ENCODE measurements at regions not wholly inside any gene's neighbourhood (a gene's known extent, or its start where the extent isn't known, plus 50 kb on each side); places are given as distances from the start of the nearest gene placed in this dataset.

- Histone ChIP-seq H3K27me3 (replicated peaks; ENCODE audit: insufficient read depth) (no peaks in the 10 kb centered on the region), H3K27ac (no peak overlapping the region), H3K9me3 (no peaks in the 10 kb centered on the region), H3K4me1 (replicated peaks) (no peaks in the 10 kb centered on the region), H3K4me3 (no peak overlapping the region), H3K36me3 (no peaks in the 10 kb centered on the region)
- 51% methylated on average over 12 of the region's 12 CpGs for WGBS
- intact Hi-C loops (cut with DNase I), result no loop called here
- DNase-seq (ENCODE audit: low spot score), result no peak
- TF ChIP-seq POLR2AphosphoS5 (IDR thresholded peaks at IDR 0.05) (no peak), CTCF (IDR thresholded peaks at IDR 0.05) (no peak), POLR2A (IDR thresholded peaks at IDR 0.05) (no peak)
Measured at GRCh38 chr7:47653550-47654411, 71.9 kb upstream of the TNS3 start.

GRCh38 chr7:47652591-47652990 lies 70.7 kb upstream of the TNS3 start:
- TF ChIP-seq POLR2A (IDR thresholded peaks at IDR 0.05) (no peak), POLR2AphosphoS5 (IDR thresholded peaks at IDR 0.05) (no peak), CTCF (IDR thresholded peaks at IDR 0.05) (no peak)
- H3K4me1 ChIP-seq (replicated peaks), result no peaks in the 10 kb centered on the region
- no peaks in the 10 kb centered on the region for H3K36me3 ChIP-seq
- H3K27ac ChIP-seq, result no peak overlapping the region
- H3K9me3 ChIP-seq, result no peaks in the 10 kb centered on the region
- intact Hi-C loops (cut with DNase I), result no loop called here
- H3K4me3 ChIP-seq, result no peak overlapping the region
- DNase-seq (ENCODE audit: low spot score), result no peak
- WGBS, result 94% methylated on average over 2 of the region's 2 CpGs
- H3K27me3 ChIP-seq (replicated peaks; ENCODE audit: insufficient read depth), result no peaks in the 10 kb centered on the region

- intact Hi-C loops (cut with DNase I), result no loop called here
- no peak overlapping the region for H3K4me3 ChIP-seq
- no peaks in the 10 kb centered on the region for H3K9me3 ChIP-seq
- no peaks in the 10 kb centered on the region for H3K36me3 ChIP-seq
- no peak for TF ChIP-seq POLR2A (IDR thresholded peaks at IDR 0.05)
- no peak for TF ChIP-seq CTCF (IDR thresholded peaks at IDR 0.05)
- TF ChIP-seq POLR2AphosphoS5 (IDR thresholded peaks at IDR 0.05), result no peak
- no peaks in the 10 kb centered on the region for H3K27me3 ChIP-seq (replicated peaks; ENCODE audit: insufficient read depth)
- no peak overlapping the region for H3K27ac ChIP-seq
- H3K4me1 ChIP-seq (replicated peaks), result no peaks in the 10 kb centered on the region
- DNase-seq (ENCODE audit: low spot score), result no peak
- WGBS, result 84% methylated on average over 11 of the region's 11 CpGs
Measured at GRCh38 chr7:47651355-47652317, 69.7 kb upstream of the TNS3 start.

GRCh38 chr7:47649919-47650318 lies 68.0 kb upstream of the TNS3 start:
- no peaks in the 10 kb centered on the region for H3K27me3 ChIP-seq (replicated peaks; ENCODE audit: insufficient read depth)
- no peak overlapping the region for H3K4me3 ChIP-seq
- no peaks in the 10 kb centered on the region for H3K4me1 ChIP-seq (replicated peaks)
- no peaks in the 10 kb centered on the region for H3K9me3 ChIP-seq
- no peak overlapping the region for H3K27ac ChIP-seq
- intact Hi-C loops (cut with DNase I), result no loop called here
- 89% methylated on average over 7 of the region's 7 CpGs for WGBS
- H3K36me3 ChIP-seq, result no peaks in the 10 kb centered on the region
- TF ChIP-seq POLR2AphosphoS5 (IDR thresholded peaks at IDR 0.05) (no peak), POLR2A (IDR thresholded peaks at IDR 0.05) (no peak), CTCF (IDR thresholded peaks at IDR 0.05) (no peak)
- no peak for DNase-seq (ENCODE audit: low spot score)
